Spleen (tissue), 7 donors: ENCODE measurements at regions not wholly inside any gene's neighbourhood (a gene's known extent, or its start where the extent isn't known, plus 50 kb on each side); places are given as distances from the start of the nearest gene placed in this dataset.

ENCODE experiments used
- CTCF ChIP-seq, 11 experiments: fragments of 200-600 bp in 7 of 11; fragments of 450-650 bp in 4 of 11; sonication (generic) in 4 of 11; IDR thresholded peaks in 8 of 11; conservative IDR thresholded peaks in 3 of 11; 1 replicate in 7 of 11; 2 replicates in 4 of 11; pipeline versions ENCODE4 v1.4.0 to v1.8.0; 2016 to 2021; ENCODE audit warnings: antibody characterized with exemption in 11 of 11, inconsistent platforms in 4 of 11, mild to moderate bottlenecking in 1 of 11
- POLR2A ChIP-seq, 3 donors: fragments of 450-650 bp; IDR thresholded peaks; one replicate each; pipeline ENCODE4 v1.5.1; 2017; ENCODE audit warnings: antibody characterized with exemption in 3 of 3, mild to moderate bottlenecking in 1 of 3
- POLR2AphosphoS5 ChIP-seq, 3 donors: sonication (generic); formaldehyde crosslinking; IDR thresholded peaks; one replicate each; pipeline ENCODE4 v1.5.1; 2017; ENCODE audit warnings: antibody characterized with exemption in 3 of 3
- donor health status: DM: no; HTN: no; CAD: no; lungs with moderate emphysema.
- donor health status: DM: no; HTN: no; CAD: no.
- donor health status: DM: no; HTN: no; CAD: no.

- TF ChIP-seq CTCF (IDR thresholded peaks at IDR 0.05 in 8 of 11, conservative IDR thresholded peaks at IDR 0.05 in 3 of 11), result no peak
- TF ChIP-seq POLR2AphosphoS5 (IDR thresholded peaks at IDR 0.05), result no peak
- no peak for TF ChIP-seq POLR2A (IDR thresholded peaks at IDR 0.05)
These were observed 239.1 kb downstream of the ASXL3 start for GRCh38 chr18:33817096-33817495.
